ENCODE measurements at regions not wholly inside any gene's neighbourhood (a gene's known extent, or its start where the extent isn't known, plus 50 kb on each side); places are given as distances from the start of the nearest gene placed in this dataset.

- TF ChIP-seq POLR2AphosphoS5 (IDR thresholded peaks at IDR 0.05; ENCODE audit: borderline replicate concordance, low read depth, low read length), result no peak
- no peak for TF ChIP-seq EZH2 (IDR thresholded peaks at IDR 0.05)
- no peak for TF ChIP-seq FOXP2 (optimal IDR thresholded peaks at IDR 0.05; ENCODE audit: control extremely low read depth, extremely low read length, insufficient read depth)
Measured at GRCh38 chrX:20388594-20388993, 121.9 kb upstream of the RPS6KA3 start.

All from SK-N-MC (cell line).